H9 (cell line): ENCODE measurements at regions not wholly inside any gene's neighbourhood (a gene's known extent, or its start where the extent isn't known, plus 50 kb on each side); places are given as distances from the start of the nearest gene placed in this dataset.

ENCODE experiments used
- DNase-seq: peaks from one replicate; pipeline ENCODE4 v3.0.0-alpha.2; 2017
- H2AFZ ChIP-seq: one replicate; pipeline ENCODE4 v1.6.1; 2013; ENCODE audit warnings: mild to moderate bottlenecking, low read length, control low read depth, moderate library complexity
- H2AK5ac ChIP-seq: 2 replicates; pipeline ENCODE4 v1.6.1; 2013; ENCODE audit warnings: low read length, control low read depth, mixed read lengths; ENCODE audit not compliant: insufficient read length
- H2BK120ac ChIP-seq: one replicate; pipeline ENCODE4 v1.6.1; 2013; ENCODE audit warnings: low read depth, mild to moderate bottlenecking, low read length, control low read depth, inconsistent platforms; ENCODE audit not compliant: poor library complexity, severe bottlenecking
- H2BK12ac ChIP-seq: 2 replicates; pipeline ENCODE4 v1.6.1; 2013; ENCODE audit warnings: low read length, control low read depth, mixed read lengths, low read depth; ENCODE audit not compliant: insufficient read length
- H2BK15ac ChIP-seq: 2 replicates; pipeline ENCODE4 v1.6.1; 2013; ENCODE audit warnings: low read depth, low read length, control low read depth
- H2BK20ac ChIP-seq: one replicate; pipeline ENCODE4 v1.6.1; 2013; ENCODE audit warnings: low read depth, mild to moderate bottlenecking, low read length, control low read depth, inconsistent platforms; ENCODE audit not compliant: poor library complexity, severe bottlenecking
- H2BK5ac ChIP-seq: 2 replicates; pipeline ENCODE4 v1.6.1; 2013; ENCODE audit warnings: low read length, control low read depth, mixed read lengths; ENCODE audit not compliant: insufficient read length
- H3K14ac ChIP-seq: 2 replicates; pipeline ENCODE4 v1.6.1; 2013; ENCODE audit warnings: low read length, control low read depth; ENCODE audit not compliant: insufficient read depth
- H3K18ac ChIP-seq: 2 replicates; pipeline ENCODE4 v1.6.1; 2013; ENCODE audit warnings: low read depth, mild to moderate bottlenecking, mixed read lengths, low read length, control low read depth; ENCODE audit not compliant: insufficient read length
- H3K23ac ChIP-seq: 2 replicates; pipeline ENCODE4 v1.6.1; 2013; ENCODE audit warnings: low read length, control low read depth, mixed read lengths, low read depth; ENCODE audit not compliant: insufficient read length
- H3K23me2 ChIP-seq: 2 replicates; pipeline ENCODE4 v1.6.1; 2013; ENCODE audit warnings: low read depth, mild to moderate bottlenecking, mixed read lengths, low read length, control low read depth; ENCODE audit not compliant: insufficient read length, poor library complexity, severe bottlenecking
- H3K27ac ChIP-seq: 2 replicates; pipeline ENCODE4 v1.5.1; 2013; ENCODE audit warnings: low read length, control low read depth, mixed read lengths, low read depth; ENCODE audit not compliant: insufficient read length
- H3K27me3 ChIP-seq: 2 replicates; pipeline ENCODE4 v1.6.1; 2013; ENCODE audit warnings: low read length, control low read depth, inconsistent platforms; ENCODE audit not compliant: insufficient read depth
- H3K4ac ChIP-seq: 2 replicates; pipeline ENCODE4 v1.6.1; 2013; ENCODE audit warnings: low read depth, mild to moderate bottlenecking, control low read depth, inconsistent platforms, low read length, moderate library complexity
- H3K4me1 ChIP-seq: 2 replicates; pipeline ENCODE4 v1.6.1; 2013; ENCODE audit warnings: low read length, control low read depth, inconsistent platforms; ENCODE audit not compliant: insufficient read depth
- H3K4me2 ChIP-seq: 2 replicates; pipeline ENCODE4 v1.6.1; 2013; ENCODE audit warnings: low read length, control low read depth, mixed read lengths; ENCODE audit not compliant: insufficient read length, insufficient read depth
- H3K56ac ChIP-seq: 2 replicates; pipeline ENCODE4 v1.6.1; 2013; ENCODE audit warnings: low read depth, mild to moderate bottlenecking, mixed read lengths, low read length, control low read depth; ENCODE audit not compliant: insufficient read length
- H3K79me1 ChIP-seq: 2 replicates; pipeline ENCODE4 v1.6.1; 2013; ENCODE audit warnings: low read depth, mild to moderate bottlenecking, moderate library complexity, low read length, control low read depth, inconsistent platforms; ENCODE audit not compliant: insufficient read depth, poor library complexity, severe bottlenecking
- H3K79me2 ChIP-seq: 2 replicates; pipeline ENCODE4 v1.6.1; 2013; ENCODE audit warnings: low read length, control low read depth, inconsistent platforms; ENCODE audit not compliant: insufficient read depth
- H3K9ac ChIP-seq: 2 replicates; pipeline ENCODE4 v1.6.1; 2013; ENCODE audit warnings: low read length, control low read depth, mixed read lengths; ENCODE audit not compliant: insufficient read length; ENCODE audit errors: extremely low read depth
- H3K9me3 ChIP-seq: one replicate; pipeline ENCODE4 v1.6.1; 2013; ENCODE audit warnings: low read depth, low read length, inconsistent platforms; ENCODE audit not compliant: control insufficient read depth
- H3T11ph ChIP-seq: one replicate; pipeline ENCODE4 v1.6.1; 2013; ENCODE audit warnings: mild to moderate bottlenecking, low read length, control low read depth, inconsistent platforms
- H4K20me1 ChIP-seq: one replicate; pipeline ENCODE4 v1.6.1; 2013; ENCODE audit not compliant: control insufficient read depth, insufficient read length, insufficient read depth
- H4K5ac ChIP-seq: 2 replicates; pipeline ENCODE4 v1.6.1; 2013; ENCODE audit warnings: low read depth, mild to moderate bottlenecking, mixed read lengths, low read length, control low read depth; ENCODE audit not compliant: insufficient read length
- H4K8ac ChIP-seq: replicated peaks from 2 replicates; pipeline ENCODE4 v1.6.1; 2013; ENCODE audit warnings: low read length, control low read depth, mixed read lengths, low read depth; ENCODE audit not compliant: insufficient read length
- H4K91ac ChIP-seq: 2 replicates; pipeline ENCODE4 v1.6.1; 2013; ENCODE audit warnings: low read depth, mild to moderate bottlenecking, moderate library complexity, mixed read lengths, low read length, control low read depth; ENCODE audit not compliant: insufficient read length
- H3K27ac Mint-ChIP-seq, 3 experiments: 2 replicates in 2 of 3; 3 replicates in 1 of 3; pipeline ENCODE4 v1.8.0; 2020 to 2021; ENCODE audit warnings: mixed read lengths in 3 of 3, mild to moderate bottlenecking in 1 of 3, moderate library complexity in 1 of 3
- H3K27me3 Mint-ChIP-seq: 2 replicates; pipeline ENCODE4 v1.8.0; 2021; ENCODE audit warnings: low read depth, mild to moderate bottlenecking, moderate library complexity, mixed read lengths
- H3K36me3 Mint-ChIP-seq, 3 experiments: 2 replicates in 2 of 3; 3 replicates in 1 of 3; pipeline ENCODE4 v1.8.0; 2020 to 2021; ENCODE audit warnings: low read depth in 3 of 3, mixed read lengths in 3 of 3; ENCODE audit not compliant: insufficient read depth in 1 of 3
- H3K4me1 Mint-ChIP-seq, 2 experiments: 2 replicates each; pipeline ENCODE4 v1.8.0; 2020; ENCODE audit warnings: mixed read lengths in 2 of 2
- H3K4me3 Mint-ChIP-seq, 2 experiments: 2 replicates in 1 of 2; 3 replicates in 1 of 2; pipeline ENCODE4 v1.8.0; 2020 to 2021; ENCODE audit warnings: mild to moderate bottlenecking in 2 of 2, mixed read lengths in 2 of 2, moderate library complexity in 1 of 2
- H3K9me3 Mint-ChIP-seq, 2 experiments: 2 replicates in 1 of 2; 3 replicates in 1 of 2; pipeline ENCODE4 v1.8.0; 2020; ENCODE audit warnings: mild to moderate bottlenecking in 2 of 2, mixed read lengths in 2 of 2, moderate library complexity in 1 of 2
- WGBS: extraction: QIAGEN DNeasy Blood & Tissue Kit; methylation state at CpG from one replicate; pipeline ENCODE4 v1.1.7; 2013; ENCODE audit warnings: missing lambda C conversion rate, low lambda C conversion rate, mixed read lengths; ENCODE audit not compliant: insufficient read length; ENCODE audit errors: extremely low coverage; 5-methylcytosine and 5-hydroxymethylcytosine counted together
- TF ChIP-seq, protein P1 (sequence below): fragments of 200-600 bp; sonication (generic); conservative IDR thresholded peaks from 3 replicates; pipeline ENCODE4 v1.8.0; 2021; ENCODE audit warnings: antibody characterized with exemption, mild to moderate bottlenecking

DNA sequence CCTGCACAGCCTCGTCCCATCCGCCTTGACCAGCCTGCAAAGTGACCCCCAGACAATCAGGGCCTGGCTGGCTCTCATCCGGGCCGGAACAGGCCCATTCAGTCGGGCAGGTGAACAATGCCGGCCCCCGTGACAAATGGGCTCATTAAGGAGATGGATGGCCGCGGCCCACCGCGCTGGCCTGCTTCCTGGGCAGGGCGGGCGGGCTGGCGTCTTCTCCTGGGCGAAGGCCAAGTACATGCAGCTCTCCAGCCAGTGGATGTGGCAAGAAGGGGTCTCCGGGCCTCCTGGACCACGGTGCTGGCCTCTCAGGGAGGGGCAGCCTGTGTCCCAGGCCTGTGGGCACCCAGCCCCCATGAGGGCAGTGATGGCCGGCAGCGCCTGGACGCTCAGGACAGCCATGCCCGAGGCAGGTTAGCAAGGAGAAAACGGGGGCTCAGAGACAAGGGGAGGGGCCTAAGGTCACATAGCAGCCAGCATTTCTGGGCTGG, 1022.8 kb downstream of the BRD1 start:
- Histone ChIP-seq H3K9ac (no peak overlapping the region), H2BK20ac (no peak overlapping the region), H4K91ac (no peak overlapping the region), H2BK5ac (no peak overlapping the region), H2AK5ac (no peak overlapping the region), H4K20me1 (no peaks in the 10 kb centered on the region), H3K56ac (no peak overlapping the region), H3K79me1 (no peaks in the 10 kb centered on the region), H3K4me1 (no peaks in the 10 kb centered on the region), H3K23me2 (no peaks in the 10 kb centered on the region), H3K4ac (no peak overlapping the region), H3K4me2 (no peak overlapping the region), H4K8ac (no peak overlapping the region), H2BK120ac (no peak overlapping the region), H2AFZ (no peak overlapping the region), H2BK15ac (no peak overlapping the region), H3K18ac (no peak overlapping the region), H3K27ac (no peak overlapping the region), H3K23ac (no peak overlapping the region), H3K27me3 (no peaks in the 10 kb centered on the region), H3K9me3 (no peaks in the 10 kb centered on the region), H4K5ac (no peak overlapping the region), H3K14ac (no peak overlapping the region), H3T11ph (no peak overlapping the region), H2BK12ac (no peak overlapping the region), H3K79me2 (no peaks in the 10 kb centered on the region)
- Mint-ChIP-seq H3K4me1 (no peaks in the 10 kb centered on the region), H3K4me3 (no peak overlapping the region), H3K9me3 (peaks cover 0 to 6% of the 10 kb centered on the region in 2 experiments; a peak in 2 of 5 replicates), H3K27me3 (no peaks in the 10 kb centered on the region; the same call in none of the 2 replicates), H3K36me3 (peaks cover 0 to 5% (median 0%) of the 10 kb centered on the region in 3 experiments; a peak in 1 of 7 replicates), H3K27ac (no peak overlapping the region)
- TF ChIP-seq, protein P1, sequence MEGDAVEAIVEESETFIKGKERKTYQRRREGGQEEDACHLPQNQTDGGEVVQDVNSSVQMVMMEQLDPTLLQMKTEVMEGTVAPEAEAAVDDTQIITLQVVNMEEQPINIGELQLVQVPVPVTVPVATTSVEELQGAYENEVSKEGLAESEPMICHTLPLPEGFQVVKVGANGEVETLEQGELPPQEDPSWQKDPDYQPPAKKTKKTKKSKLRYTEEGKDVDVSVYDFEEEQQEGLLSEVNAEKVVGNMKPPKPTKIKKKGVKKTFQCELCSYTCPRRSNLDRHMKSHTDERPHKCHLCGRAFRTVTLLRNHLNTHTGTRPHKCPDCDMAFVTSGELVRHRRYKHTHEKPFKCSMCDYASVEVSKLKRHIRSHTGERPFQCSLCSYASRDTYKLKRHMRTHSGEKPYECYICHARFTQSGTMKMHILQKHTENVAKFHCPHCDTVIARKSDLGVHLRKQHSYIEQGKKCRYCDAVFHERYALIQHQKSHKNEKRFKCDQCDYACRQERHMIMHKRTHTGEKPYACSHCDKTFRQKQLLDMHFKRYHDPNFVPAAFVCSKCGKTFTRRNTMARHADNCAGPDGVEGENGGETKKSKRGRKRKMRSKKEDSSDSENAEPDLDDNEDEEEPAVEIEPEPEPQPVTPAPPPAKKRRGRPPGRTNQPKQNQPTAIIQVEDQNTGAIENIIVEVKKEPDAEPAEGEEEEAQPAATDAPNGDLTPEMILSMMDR = no peak
- no peak for DNase-seq
- no CpG with 5 or more reads among the region's 22 CpGs for WGBS
